LNCaP clone FGC (cell line): ENCODE measurements at regions not wholly inside any gene's neighbourhood (a gene's known extent, or its start where the extent isn't known, plus 50 kb on each side); places are given as distances from the start of the nearest gene placed in this dataset.

ENCODE experiments used
- DNase-seq: peaks from one replicate; pipeline ENCODE4 v3.0.0-alpha.2; 2011; ENCODE audit warnings: low read depth
- H3K4me3 ChIP-seq: 2 replicates; pipeline ENCODE4 v1.5.1; 2011; ENCODE audit warnings: mild to moderate bottlenecking, low read depth, low read length, control low read depth
- TF ChIP-seq, protein P1 (sequence below): IDR thresholded peaks from 2 replicates; pipeline ENCODE4 v1.5.1; 2012; ENCODE audit warnings: mild to moderate bottlenecking; ENCODE audit not compliant: control insufficient read depth, insufficient read depth; ENCODE audit errors: extremely low read depth

- H3K4me3 ChIP-seq: no peak overlapping the region
- TF ChIP-seq, protein P1, sequence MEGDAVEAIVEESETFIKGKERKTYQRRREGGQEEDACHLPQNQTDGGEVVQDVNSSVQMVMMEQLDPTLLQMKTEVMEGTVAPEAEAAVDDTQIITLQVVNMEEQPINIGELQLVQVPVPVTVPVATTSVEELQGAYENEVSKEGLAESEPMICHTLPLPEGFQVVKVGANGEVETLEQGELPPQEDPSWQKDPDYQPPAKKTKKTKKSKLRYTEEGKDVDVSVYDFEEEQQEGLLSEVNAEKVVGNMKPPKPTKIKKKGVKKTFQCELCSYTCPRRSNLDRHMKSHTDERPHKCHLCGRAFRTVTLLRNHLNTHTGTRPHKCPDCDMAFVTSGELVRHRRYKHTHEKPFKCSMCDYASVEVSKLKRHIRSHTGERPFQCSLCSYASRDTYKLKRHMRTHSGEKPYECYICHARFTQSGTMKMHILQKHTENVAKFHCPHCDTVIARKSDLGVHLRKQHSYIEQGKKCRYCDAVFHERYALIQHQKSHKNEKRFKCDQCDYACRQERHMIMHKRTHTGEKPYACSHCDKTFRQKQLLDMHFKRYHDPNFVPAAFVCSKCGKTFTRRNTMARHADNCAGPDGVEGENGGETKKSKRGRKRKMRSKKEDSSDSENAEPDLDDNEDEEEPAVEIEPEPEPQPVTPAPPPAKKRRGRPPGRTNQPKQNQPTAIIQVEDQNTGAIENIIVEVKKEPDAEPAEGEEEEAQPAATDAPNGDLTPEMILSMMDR: no peak
- DNase-seq: no peak
These were observed 118.6 kb upstream of the RTL1 start for GRCh38 chr14:101022121-101022520.

DNA sequence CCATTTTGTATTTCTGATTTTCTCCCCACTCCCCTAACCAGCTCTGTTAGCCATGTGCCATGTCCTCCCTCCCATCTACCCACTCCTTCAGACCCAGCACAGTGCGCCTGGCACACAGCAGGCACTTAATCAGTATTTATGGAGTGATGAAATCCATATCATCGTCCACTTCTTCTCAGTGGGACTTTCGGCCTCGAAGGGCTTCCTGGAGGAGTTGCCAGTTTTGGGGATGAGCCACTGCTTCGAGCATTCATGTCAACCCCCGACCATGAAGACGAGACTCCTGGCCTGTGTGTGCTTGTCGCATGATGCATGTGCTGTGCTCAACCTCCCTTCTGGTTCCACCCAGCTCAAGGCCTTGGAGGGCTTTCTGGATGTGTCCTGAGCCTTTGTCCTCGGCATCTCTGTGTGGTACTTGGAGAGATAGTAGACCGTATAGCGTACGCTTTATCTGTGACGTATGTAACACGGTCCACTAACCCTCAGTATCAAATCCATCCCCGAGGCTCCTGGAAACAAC, 119.5 kb upstream of the RTL1 start:
- DNase-seq: no peak
- TF ChIP-seq, protein P1: no peak
- H3K4me3 ChIP-seq: no peak overlapping the region

GRCh38 chr14:101024686-101025085, 121.2 kb upstream of the RTL1 start:
- TF ChIP-seq, protein P1: no peak
- H3K4me3 ChIP-seq: no peak overlapping the region
- DNase-seq: no peak

DNA sequence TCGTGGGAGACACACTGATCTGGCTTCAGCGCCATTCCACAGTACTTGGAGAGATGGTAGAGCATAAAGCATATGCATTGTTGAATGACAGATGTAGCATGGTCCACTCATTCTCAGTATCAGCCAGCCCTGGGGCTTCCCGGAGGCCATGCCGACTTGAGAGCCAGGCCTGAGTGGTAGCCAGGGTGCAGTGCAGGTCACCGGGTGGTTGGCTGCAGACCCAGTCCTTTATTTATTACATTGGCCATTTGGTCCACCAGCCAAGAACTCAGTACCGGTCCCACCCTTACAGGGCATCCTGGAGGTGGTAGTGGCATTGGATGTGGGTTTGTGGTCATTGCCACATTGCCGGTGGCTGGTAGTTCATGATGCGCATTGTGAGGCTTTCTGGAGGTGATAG, 121.6 kb upstream of the RTL1 start:
- H3K4me3 ChIP-seq: no peak overlapping the region
- DNase-seq: no peak
- TF ChIP-seq, protein P1: no peak

GRCh38 chr14:101025696-101026095, 122.2 kb upstream of the RTL1 start:
- H3K4me3 ChIP-seq: no peak overlapping the region
- TF ChIP-seq, protein P1: no peak
- no peak for DNase-seq

DNA sequence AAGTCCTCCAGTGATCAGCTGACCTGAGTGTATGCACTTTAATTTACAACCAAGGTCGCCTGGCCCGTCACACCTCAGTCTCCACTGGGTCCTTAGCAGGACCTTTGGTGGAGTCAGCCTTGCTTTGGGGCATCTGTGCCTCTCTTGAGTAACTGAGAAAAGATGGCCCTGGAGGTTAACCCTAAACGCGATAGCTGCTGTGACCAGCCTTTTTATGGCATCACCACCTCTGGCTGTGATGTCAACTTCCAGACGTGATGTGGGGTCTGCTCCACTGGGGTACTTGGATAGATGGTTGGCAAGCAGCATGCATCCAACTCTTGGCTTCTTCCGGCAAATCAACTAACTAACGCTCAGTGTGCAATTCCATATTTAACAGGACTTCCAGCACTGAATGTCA, 122.8 kb upstream of the RTL1 start:
- TF ChIP-seq, protein P1: no peak

DNA sequence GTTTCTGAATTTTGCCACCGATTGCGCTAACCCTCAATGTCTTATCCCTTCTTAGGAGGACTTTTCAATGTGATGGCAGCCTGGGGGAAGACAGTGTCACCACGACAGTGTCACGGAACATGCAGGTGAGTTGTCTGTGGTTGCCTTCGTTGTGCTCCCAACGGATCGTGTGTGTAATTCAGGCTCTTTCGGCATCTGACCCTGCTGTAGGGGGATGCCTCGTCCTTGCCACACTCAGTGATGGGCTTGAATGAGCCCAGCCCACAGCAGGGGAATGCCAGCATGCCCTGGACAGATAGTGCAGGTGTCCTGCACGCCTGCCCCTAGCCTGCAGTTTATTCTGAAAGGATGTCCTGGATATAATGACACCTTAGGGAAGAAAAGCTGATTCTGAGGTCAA, 123.8 kb upstream of the RTL1 start:
- TF ChIP-seq, protein P1: no peak
- H3K4me3 ChIP-seq: no peak overlapping the region
- no peak for DNase-seq

More for the DNA sequence above, 122.8 kb upstream of the RTL1 start:
- no peak for DNase-seq
- no peak overlapping the region for H3K4me3 ChIP-seq
